Epithelial cell of esophagus (primary cell): ENCODE measurements at regions not wholly inside any gene's neighbourhood (a gene's known extent, or its start where the extent isn't known, plus 50 kb on each side); places are given as distances from the start of the nearest gene placed in this dataset.

ENCODE experiments used
- DNase-seq: peaks from one replicate; pipeline ENCODE4 v3.0.0; 2010; ENCODE audit warnings: low read depth
- H3K4me3 ChIP-seq: 2 replicates; pipeline ENCODE4 v1.5.1; 2011; ENCODE audit warnings: mild to moderate bottlenecking, low read length, control low read depth
- TF ChIP-seq, protein P1 (sequence below): IDR thresholded peaks from 2 replicates; pipeline ENCODE4 v1.5.1; 2011; ENCODE audit warnings: low read depth, mild to moderate bottlenecking, low read length, control low read depth, inconsistent platforms; ENCODE audit not compliant: insufficient read depth; ENCODE audit errors: missing control alignments

DNA sequence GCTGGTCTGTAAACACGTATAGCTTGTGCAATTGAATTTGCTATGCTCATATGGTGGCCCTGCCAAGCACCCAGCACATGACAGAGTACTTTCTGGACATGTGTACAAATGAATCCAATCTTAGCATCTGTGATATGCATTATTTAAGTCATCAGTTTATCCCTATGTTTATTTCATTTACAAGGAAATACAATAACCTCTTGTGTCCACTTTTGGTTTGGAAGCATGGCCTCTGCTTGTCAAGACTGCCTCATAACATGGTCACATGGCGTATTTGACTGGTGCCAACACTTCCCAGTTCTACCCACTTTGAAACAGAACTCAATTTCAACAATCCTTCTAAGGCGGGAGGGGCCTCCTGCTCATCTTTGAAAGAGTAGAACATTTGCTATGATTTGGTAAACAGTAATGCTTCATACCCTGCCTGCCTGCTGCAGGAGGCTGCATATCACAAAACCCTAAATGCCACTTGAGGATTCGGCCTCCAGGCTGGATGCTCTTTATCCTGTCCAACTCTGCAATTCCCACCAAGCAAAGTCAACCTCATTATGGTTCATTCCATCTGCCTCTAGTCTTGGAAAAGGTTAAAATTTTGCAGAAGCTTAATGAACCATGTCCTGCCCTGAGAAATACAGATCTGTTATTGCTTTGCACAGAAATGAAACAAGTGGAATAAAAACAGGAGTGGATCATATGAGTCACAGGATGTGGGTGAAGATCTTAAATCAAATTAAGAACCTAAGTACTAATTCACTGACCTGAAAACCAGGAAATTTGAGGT is 151.3 kb downstream of the CYSLTR2 start:
- DNase-seq: no peak
- TF ChIP-seq, protein P1, sequence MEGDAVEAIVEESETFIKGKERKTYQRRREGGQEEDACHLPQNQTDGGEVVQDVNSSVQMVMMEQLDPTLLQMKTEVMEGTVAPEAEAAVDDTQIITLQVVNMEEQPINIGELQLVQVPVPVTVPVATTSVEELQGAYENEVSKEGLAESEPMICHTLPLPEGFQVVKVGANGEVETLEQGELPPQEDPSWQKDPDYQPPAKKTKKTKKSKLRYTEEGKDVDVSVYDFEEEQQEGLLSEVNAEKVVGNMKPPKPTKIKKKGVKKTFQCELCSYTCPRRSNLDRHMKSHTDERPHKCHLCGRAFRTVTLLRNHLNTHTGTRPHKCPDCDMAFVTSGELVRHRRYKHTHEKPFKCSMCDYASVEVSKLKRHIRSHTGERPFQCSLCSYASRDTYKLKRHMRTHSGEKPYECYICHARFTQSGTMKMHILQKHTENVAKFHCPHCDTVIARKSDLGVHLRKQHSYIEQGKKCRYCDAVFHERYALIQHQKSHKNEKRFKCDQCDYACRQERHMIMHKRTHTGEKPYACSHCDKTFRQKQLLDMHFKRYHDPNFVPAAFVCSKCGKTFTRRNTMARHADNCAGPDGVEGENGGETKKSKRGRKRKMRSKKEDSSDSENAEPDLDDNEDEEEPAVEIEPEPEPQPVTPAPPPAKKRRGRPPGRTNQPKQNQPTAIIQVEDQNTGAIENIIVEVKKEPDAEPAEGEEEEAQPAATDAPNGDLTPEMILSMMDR: no peak
- no peak overlapping the region for H3K4me3 ChIP-seq

DNA sequence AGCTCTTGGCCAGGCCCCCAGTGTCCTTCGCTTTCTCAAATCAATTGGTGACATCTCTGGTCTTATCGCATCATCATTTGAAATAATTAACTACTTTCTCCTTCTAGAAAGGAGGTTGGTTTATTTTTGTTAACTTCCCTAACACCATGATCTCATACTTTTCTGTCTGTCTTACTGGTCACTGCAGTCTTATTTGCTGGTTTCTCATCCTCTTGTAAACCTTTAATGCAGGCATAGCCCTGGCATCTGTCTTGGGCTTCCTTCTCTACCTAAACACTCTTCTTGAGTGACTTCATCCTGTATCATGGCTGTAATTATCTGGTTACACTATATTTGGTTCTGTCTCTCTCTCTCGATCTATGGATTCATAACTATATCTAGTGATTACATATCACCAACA is 152.8 kb downstream of the CYSLTR2 start:
- no peak for DNase-seq
- TF ChIP-seq, protein P1: no peak
- no peak overlapping the region for H3K4me3 ChIP-seq

DNA sequence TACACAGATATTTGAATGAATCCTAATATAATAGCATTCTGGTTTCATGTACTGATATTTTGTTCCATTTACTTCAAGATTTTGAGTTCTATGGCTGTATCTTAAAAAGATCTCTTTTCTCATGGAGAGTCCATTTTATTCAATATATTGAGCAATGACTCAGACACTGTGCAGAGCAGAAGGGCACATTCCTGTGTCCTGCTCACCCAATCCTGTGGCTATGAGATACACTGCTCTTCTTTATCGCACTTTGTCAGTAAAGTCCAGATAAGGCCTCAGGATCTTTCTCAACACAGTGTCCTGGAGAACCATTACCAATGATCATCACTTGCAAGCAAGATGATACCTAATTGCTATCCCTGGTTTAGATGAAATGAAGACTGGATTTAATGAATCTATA is 155.0 kb downstream of the CYSLTR2 start:
- no peak for DNase-seq
- TF ChIP-seq, protein P1: no peak
- H3K4me3 ChIP-seq: no peak overlapping the region

DNA sequence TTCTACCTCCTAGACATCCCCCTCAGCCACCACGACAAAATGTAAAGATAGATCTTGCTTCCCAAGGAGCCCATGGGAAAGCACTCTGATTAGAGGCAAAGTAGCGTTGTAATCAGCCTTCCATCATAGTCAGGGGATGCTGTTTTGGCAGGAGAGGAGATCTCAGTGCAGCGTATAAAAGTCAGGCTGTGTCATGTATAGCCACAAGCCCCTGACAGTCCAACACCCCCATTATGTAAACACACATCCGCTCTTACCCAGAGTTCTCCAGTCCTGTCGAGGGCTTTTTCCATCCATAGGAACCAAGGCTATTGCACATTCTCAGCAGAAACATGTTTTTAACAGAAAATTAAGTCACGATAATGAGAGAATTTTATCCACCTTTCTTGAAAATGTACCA is 156.3 kb downstream of the CYSLTR2 start:
- no peak for DNase-seq
- H3K4me3 ChIP-seq: no peak overlapping the region
- TF ChIP-seq, protein P1: no peak

DNA sequence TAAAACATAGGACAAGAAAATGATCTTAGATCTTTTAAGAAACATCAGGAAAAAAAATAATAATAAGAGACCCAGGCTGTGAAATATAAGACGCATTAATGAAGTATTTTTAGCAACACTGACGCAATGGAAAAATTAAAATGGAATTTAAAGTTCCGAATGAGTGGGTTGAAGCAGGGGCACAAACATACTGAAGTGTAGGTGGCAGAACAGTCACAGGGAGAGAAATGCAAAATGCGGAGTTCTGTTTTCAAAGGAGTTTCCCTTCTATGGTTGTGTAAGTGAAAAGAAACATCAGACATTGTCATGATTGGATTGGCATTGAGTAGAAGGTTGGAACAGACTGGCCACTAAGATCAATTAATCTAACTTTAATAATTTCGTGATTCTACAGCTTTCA is 159.8 kb downstream of the CYSLTR2 start:
- no peak overlapping the region for H3K4me3 ChIP-seq
- TF ChIP-seq, protein P1: no peak
- no peak for DNase-seq

DNA sequence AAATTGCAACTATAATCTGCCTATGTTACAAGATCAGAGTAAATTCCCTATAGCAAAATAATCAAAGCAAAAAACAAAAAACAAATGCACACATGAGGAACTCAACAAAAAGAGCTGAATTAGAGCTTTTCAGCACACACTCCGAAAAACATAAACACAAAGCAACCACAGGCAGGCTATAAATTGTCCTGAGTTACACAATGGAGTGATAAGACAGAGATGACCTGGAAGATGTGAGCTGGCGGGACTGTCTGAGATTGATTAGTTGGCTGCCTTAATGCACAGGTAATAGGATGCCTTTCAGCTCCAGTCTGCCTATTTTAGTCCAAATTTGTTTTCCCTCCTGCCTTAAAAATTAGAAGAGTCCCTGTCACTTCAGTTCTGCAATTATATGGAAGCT is 159.0 kb upstream of the FNDC3A start:
- TF ChIP-seq, protein P1: no peak
- H3K4me3 ChIP-seq: no peak overlapping the region
- no peak for DNase-seq
